Smooth muscle cell (in vitro differentiated cells): ENCODE measurements at regions not wholly inside any gene's neighbourhood (a gene's known extent, or its start where the extent isn't known, plus 50 kb on each side); places are given as distances from the start of the nearest gene placed in this dataset.
"Not testable (repeated sequence)": the region's sequence is repeated elsewhere in the genome, so short reads cannot be mapped to it uniquely, and the experiment has no call there.

Source experiments
- DNase-seq: peaks from one replicate; lab custom pipeline; 2025; ENCODE audit not compliant: unreplicated experiment; lab: John Stamatoyannopoulos, UW
- H2AFZ ChIP-seq: fragments of 200-600 bp; sonication (generic); 2 replicates; pipeline ENCODE4 v1.6.0; 2016; ENCODE audit warnings: antibody characterized with exemption, low read depth, mild to moderate bottlenecking
- H3F3A ChIP-seq: fragments of 200-600 bp; sonication (generic); 2 replicates; pipeline ENCODE4 v1.6.0; 2017; ENCODE audit warnings: antibody characterized with exemption, low read depth
- H3K27ac ChIP-seq: fragments of 200-600 bp; sonication (generic); 2 replicates; pipeline ENCODE4 v1.5.1; 2016; ENCODE audit warnings: low read depth, mild to moderate bottlenecking
- H3K27me3 ChIP-seq: fragments of 200-600 bp; sonication (generic); 2 replicates; pipeline ENCODE4 v1.6.1; 2016; ENCODE audit warnings: low read depth, mild to moderate bottlenecking
- H3K36me3 ChIP-seq: fragments of 200-600 bp; sonication (generic); 2 replicates; pipeline ENCODE4 v1.5.1; 2016; ENCODE audit warnings: low read depth
- H3K4me1 ChIP-seq: fragments of 200-600 bp; sonication (generic); 2 replicates; pipeline ENCODE4 v1.5.1; 2016; ENCODE audit warnings: low read depth
- H3K4me2 ChIP-seq: fragments of 200-600 bp; sonication (generic); 2 replicates; pipeline ENCODE4 v1.6.0; 2016; ENCODE audit warnings: mild to moderate bottlenecking
- H3K4me3 ChIP-seq: fragments of 200-600 bp; sonication (generic); 2 replicates; pipeline ENCODE4 v1.5.1; 2016; ENCODE audit warnings: mild to moderate bottlenecking
- H3K79me2 ChIP-seq: fragments of 200-600 bp; sonication (generic); 2 replicates; pipeline ENCODE4 v1.6.0; 2016; ENCODE audit warnings: low read depth, mild to moderate bottlenecking
- H3K9ac ChIP-seq: fragments of 200-600 bp; sonication (generic); 2 replicates; pipeline ENCODE4 v1.6.0; 2016; ENCODE audit warnings: low read depth
- H3K9me3 ChIP-seq: fragments of 200-600 bp; sonication (generic); replicated peaks from 2 replicates; pipeline ENCODE4 v1.5.1; 2016; ENCODE audit warnings: low read depth
- H4K20me1 ChIP-seq: fragments of 200-600 bp; sonication (generic); 2 replicates; pipeline ENCODE4 v1.6.0; 2016; ENCODE audit warnings: low read depth
- WGBS: methylation state at CpG from one replicate; pipeline ENCODE4 v1.1.7; 2016; ENCODE audit warnings: low lambda C conversion rate; 5-methylcytosine and 5-hydroxymethylcytosine counted together
- TF ChIP-seq, protein P1 (sequence below): fragments of 200-600 bp; sonication (generic); IDR thresholded peaks from 2 replicates; pipeline ENCODE4 v1.5.1; 2017; ENCODE audit warnings: borderline replicate concordance, mild to moderate bottlenecking, antibody characterized with exemption; ENCODE audit not compliant: insufficient read depth, poor library complexity, severe bottlenecking

DNA sequence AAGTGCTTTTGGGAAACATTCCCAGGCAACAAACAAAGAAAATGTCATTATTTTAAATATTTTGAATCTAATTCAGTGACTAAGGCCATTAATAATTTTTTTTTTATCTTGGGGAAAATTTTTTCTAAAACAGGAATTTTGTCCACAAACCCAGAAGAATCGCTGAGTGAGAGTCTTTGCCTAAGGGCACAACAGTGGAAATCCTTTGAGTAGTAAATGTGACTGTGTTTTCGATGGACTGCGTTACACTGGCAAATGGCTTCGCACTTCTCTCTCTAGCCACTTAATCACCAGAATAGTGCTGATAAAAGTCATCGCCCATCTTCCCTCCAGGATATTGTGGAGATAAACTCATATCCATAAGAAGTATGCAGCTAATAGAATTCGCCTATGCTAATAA, 430.3 kb upstream of the AKR1E2 start:
- no peaks in the 10 kb centered on the region for H3K4me1 ChIP-seq
- H3K4me2 ChIP-seq = no peak overlapping the region
- no peak overlapping the region for H3K4me3 ChIP-seq
- H3K27ac ChIP-seq = no peak overlapping the region
- no peak overlapping the region for H3K9ac ChIP-seq
- no peak overlapping the region for H2AFZ ChIP-seq
- no peaks in the 10 kb centered on the region for H4K20me1 ChIP-seq
- H3K36me3 ChIP-seq = no peaks in the 10 kb centered on the region
- H3K27me3 ChIP-seq = no peaks in the 10 kb centered on the region
- H3K79me2 ChIP-seq = no peaks in the 10 kb centered on the region
- H3K9me3 ChIP-seq = no peaks in the 10 kb centered on the region
- DNase-seq = no peak
- TF ChIP-seq, protein P1, sequence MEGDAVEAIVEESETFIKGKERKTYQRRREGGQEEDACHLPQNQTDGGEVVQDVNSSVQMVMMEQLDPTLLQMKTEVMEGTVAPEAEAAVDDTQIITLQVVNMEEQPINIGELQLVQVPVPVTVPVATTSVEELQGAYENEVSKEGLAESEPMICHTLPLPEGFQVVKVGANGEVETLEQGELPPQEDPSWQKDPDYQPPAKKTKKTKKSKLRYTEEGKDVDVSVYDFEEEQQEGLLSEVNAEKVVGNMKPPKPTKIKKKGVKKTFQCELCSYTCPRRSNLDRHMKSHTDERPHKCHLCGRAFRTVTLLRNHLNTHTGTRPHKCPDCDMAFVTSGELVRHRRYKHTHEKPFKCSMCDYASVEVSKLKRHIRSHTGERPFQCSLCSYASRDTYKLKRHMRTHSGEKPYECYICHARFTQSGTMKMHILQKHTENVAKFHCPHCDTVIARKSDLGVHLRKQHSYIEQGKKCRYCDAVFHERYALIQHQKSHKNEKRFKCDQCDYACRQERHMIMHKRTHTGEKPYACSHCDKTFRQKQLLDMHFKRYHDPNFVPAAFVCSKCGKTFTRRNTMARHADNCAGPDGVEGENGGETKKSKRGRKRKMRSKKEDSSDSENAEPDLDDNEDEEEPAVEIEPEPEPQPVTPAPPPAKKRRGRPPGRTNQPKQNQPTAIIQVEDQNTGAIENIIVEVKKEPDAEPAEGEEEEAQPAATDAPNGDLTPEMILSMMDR = no peak
- 65% methylated on average over 6 of the region's 6 CpGs for WGBS
- no peaks in the 10 kb centered on the region for H3F3A ChIP-seq

DNA sequence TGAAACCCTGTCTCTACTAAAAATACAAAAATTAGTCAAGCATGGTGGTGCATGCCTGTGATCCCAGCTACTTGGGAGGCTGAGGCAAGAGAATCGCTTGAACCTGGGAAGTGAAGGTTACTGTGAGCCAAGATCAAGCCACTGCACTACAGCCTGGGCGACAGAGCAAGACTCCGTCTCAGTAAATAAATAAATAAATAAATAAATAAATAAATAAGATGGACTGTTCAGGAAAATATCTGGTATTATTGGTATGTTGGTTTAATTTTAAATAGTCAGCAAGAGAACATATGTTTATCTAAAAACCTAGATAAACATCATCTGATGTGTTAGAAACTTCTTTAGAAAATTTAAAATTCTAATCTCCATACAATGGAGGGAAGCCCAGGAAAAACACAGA, 431.6 kb upstream of the AKR1E2 start:
- 66% methylated on average over 3 of the region's 3 CpGs for WGBS
- H3F3A ChIP-seq, H3K36me3 ChIP-seq, H3K27ac ChIP-seq, H3K27me3 ChIP-seq, H3K4me1 ChIP-seq, H3K4me3 ChIP-seq, H3K4me2 ChIP-seq, H3K9ac ChIP-seq, DNase-seq, H3K79me2 ChIP-seq, H2AFZ ChIP-seq, H3K9me3 ChIP-seq, H4K20me1 ChIP-seq: not testable (repeated sequence)

DNA sequence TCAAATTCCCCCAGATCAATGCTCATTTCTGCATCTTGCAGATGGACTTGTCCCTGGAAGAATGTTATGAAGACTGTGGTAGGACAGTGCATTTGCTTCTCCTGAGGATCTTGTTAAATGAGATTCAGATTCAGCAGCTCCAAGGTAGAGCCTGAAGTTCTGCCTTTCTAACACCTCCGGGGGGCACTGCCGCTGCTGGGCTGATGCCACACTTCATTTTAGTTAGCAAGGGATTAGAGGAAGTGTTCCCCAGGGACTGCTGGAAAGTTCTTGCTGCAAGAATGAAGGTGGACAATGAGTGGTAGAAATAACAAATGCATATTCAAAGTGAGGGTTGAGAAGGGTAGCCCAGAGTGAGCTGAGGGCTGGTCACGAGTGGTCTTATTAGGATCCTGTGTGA, 434.3 kb upstream of the AKR1E2 start:
- H3K9me3 ChIP-seq = no peaks in the 10 kb centered on the region
- no peak overlapping the region for H2AFZ ChIP-seq
- H3K27me3 ChIP-seq = no peaks in the 10 kb centered on the region
- H3K27ac ChIP-seq = no peak overlapping the region
- H3K4me2 ChIP-seq = no peak overlapping the region
- TF ChIP-seq, protein P1 = no peak
- no peak overlapping the region for H3K9ac ChIP-seq
- H3K36me3 ChIP-seq = no peaks in the 10 kb centered on the region
- no peaks in the 10 kb centered on the region for H4K20me1 ChIP-seq
- H3K4me3 ChIP-seq = no peak overlapping the region
- H3K4me1 ChIP-seq = no peaks in the 10 kb centered on the region
- 90% methylated on average over 3 of the region's 3 CpGs for WGBS
- no peak for DNase-seq
- H3K79me2 ChIP-seq = no peaks in the 10 kb centered on the region
- no peaks in the 10 kb centered on the region for H3F3A ChIP-seq

- Histone ChIP-seq H3K36me3 (no peaks in the 10 kb centered on the region), H4K20me1 (no peaks in the 10 kb centered on the region), H3K27me3 (no peaks in the 10 kb centered on the region), H3K27ac (no peak overlapping the region), H3K9ac (no peak overlapping the region), H3K79me2 (no peaks in the 10 kb centered on the region), H3K4me1 (no peaks in the 10 kb centered on the region), H2AFZ (no peak overlapping the region), H3F3A (no peaks in the 10 kb centered on the region), H3K9me3 (no peaks in the 10 kb centered on the region), H3K4me2 (no peak overlapping the region), H3K4me3 (no peak overlapping the region)
- 96% methylated on average over 2 of the region's 2 CpGs for WGBS
- TF ChIP-seq, protein P1 = no peak
- DNase-seq = no peak
Observed at GRCh38 chr10:4390219-4390618, 435.8 kb upstream of the AKR1E2 start.
